HFF-Myc (cell line): ENCODE measurements at regions not wholly inside any gene's neighbourhood (a gene's known extent, or its start where the extent isn't known, plus 50 kb on each side); places are given as distances from the start of the nearest gene placed in this dataset.
"Not testable (repeated sequence)": the region's sequence is repeated elsewhere in the genome, so short reads cannot be mapped to it uniquely, and the experiment has no call there.

Experiments
- DNase-seq: peaks from one replicate; pipeline ENCODE4 v3.0.0-alpha.2; 2011; ENCODE audit warnings: low read depth; ENCODE audit errors: extremely low read depth
- H3K4me3 ChIP-seq: replicated peaks from 2 replicates; pipeline ENCODE4 v1.5.1; 2011; ENCODE audit warnings: low read depth, mild to moderate bottlenecking, control low read depth, low read length
- CTCF ChIP-seq: IDR thresholded peaks from 2 replicates; pipeline ENCODE4 v1.5.1; 2012; ENCODE audit warnings: mild to moderate bottlenecking, low read depth, low read length, control low read depth; ENCODE audit errors: missing control alignments

DNA sequence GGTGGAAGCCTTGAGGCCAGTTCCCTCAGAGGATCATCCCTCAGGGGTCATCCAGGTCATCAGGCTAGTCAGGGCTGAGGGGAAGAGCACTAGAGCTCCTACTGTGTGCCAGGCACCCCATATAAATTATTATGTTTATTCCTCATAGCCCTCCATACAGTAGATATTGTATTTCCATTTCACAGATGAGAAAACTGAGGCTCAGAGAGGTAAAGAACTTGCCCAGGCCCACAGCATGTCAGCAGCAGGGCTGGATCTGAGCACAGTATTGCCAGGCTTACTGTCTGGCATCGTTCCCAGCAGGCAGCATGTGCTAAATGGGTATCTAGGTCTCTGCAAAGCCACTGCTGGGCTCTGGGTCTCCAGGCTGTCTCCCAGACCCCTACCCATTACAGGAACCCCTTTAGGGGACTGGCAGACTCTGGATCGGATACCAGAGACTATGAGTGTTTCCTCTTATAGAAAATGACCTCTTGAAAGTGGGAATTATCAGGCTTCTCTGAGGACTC is 153.3 kb downstream of the PTPRU start:
- no peak for TF ChIP-seq CTCF
- no peak for DNase-seq
- no peak overlapping the region for H3K4me3 ChIP-seq

DNA sequence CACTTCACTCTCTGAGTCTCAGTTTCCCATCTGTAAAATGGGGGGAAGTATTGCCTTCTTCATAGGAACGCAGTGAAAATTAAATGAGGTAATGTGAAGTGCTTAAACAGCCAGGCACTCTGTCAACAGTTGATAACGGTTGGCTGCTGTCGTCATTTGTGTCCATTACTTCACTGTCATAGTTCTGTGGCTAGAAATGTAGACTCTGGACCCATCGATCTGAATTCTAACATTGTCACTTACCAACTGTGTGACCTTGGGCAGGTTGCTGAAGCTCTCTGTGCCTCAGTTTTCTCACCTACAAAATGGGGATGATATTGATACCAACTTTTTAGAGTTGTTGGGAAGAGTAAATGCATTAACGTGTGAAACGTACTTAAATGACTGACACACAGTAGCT is 152.6 kb downstream of the PTPRU start:
- H3K4me3 ChIP-seq: no peak overlapping the region
- no peak for TF ChIP-seq CTCF
- no peak for DNase-seq

DNA sequence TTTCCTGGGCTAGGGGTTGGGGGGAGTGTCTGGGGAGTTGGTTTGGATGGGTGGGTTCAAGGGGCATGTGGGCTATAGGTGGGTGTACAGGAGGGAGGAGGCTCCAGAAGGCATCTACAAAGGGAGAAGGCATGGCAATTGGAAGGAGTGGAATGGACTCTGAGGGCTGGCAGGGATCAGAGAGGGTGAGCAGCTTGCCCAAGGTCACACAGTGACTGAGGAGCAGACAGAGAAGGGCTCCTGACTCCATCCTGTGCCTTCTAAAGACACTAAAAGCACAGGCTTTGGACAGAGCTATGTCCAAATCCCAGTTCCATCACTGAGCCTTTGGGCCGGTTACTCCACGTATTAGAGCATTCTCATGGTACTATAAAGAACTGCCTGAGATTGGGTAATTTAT is 151.8 kb downstream of the PTPRU start:
- no peak overlapping the region for H3K4me3 ChIP-seq
- DNase-seq: no peak
- no peak for TF ChIP-seq CTCF

DNA sequence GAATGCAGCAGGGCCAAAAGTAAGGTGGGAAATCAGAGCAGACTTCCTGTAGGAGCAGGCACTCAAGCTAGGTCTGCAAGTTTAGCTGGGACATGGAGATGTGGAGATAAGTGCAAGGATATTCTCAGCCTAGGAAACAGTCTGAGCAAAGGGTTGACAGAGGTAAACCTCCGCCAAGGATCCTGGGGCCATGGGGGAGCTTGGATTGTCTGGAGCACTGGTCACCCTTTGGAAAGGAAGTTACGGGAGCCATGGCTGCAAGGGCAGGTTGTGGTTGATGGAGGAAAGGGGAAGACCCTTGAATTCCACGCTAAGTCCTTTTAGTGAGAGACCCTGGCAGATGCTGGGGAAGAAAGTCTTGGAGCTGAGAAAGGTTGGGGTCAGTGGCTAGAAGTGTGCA is 150.9 kb downstream of the PTPRU start:
- TF ChIP-seq CTCF: no peak
- no peak overlapping the region for H3K4me3 ChIP-seq
- DNase-seq: no peak

DNA sequence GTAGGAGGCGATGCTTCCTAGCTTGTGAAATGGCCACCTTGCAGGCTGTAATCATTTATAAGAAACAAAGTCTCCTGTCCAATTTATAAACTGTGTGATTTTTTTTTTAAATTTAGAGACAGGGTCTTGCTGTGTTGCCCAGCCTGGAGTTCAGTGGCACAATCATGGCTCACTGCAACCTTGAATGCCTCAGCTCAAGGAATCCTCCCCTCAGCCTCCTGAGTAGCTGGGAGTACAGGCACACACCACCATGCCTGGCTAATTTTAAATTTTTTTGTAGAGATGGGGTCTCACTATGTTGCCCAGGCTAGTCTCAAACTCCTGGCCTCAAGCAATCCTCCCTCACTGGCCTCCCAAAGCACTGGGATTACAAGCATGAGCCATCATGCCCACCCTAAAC is 150.1 kb downstream of the PTPRU start:
- not testable (repeated sequence) for DNase-seq, H3K4me3 ChIP-seq

DNA sequence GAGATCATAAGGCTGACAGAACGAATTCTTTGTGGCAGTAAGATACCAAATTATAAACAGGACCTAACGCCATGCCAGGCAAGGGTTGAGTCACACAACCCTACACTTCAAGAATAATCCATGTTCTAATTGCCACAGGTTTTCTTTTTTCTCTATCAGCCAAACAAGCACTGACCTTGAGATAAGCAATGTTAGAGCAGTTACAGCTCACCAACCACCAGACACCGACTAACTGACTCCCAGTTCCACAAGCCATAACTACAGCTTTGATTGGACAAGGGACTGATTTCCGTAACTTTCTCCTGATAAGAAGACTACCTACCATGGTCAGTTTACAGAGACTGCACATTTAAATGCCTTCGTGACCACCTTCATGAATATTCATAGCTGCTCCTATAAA is 149.6 kb downstream of the PTPRU start:
- DNase-seq: no peak
- TF ChIP-seq CTCF: no peak
- H3K4me3 ChIP-seq: no peak overlapping the region

DNA sequence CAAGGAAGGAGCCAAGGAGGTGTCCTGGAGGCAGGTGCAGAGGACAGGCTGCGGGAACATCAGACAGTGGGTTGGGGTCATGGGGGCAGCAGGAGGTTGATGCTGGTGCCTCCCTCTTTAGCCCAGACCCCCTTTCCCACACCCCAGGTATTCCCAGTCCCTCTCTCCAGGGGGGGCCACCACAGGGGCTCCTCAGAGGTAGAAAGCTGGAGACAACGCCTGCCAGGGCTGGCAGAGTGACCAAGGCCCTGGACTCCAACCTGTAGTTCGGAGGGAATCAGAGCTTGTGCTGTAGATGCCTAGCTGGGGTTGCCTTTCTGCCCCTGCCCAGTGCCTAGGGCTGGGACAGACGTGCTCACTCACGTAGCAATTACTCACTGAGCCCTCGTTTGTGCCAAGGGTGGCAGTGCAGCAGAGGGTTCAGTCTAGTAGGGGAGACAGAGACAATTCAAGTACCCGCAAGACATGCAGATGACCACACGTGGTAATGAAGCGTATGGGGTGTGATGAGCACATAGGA is 148.2 kb downstream of the PTPRU start:
- no peak overlapping the region for H3K4me3 ChIP-seq
- no peak for DNase-seq
- no peak for TF ChIP-seq CTCF
